Body of pancreas (tissue), 4 donors: ENCODE measurements at regions not wholly inside any gene's neighbourhood (a gene's known extent, or its start where the extent isn't known, plus 50 kb on each side); places are given as distances from the start of the nearest gene placed in this dataset.

Experiments used
- ATAC-seq: fragments of 150-250 bp; one replicate; pipeline ENCODE4 v1.9.1; 2016
- DNase-seq, 4 donors: peaks; one replicate each; pipeline ENCODE4 v3.0.0-alpha.2; 2019
- H3K27ac ChIP-seq, 4 donors: fragments of 200-600 bp; sonication (generic); 1 replicate in 3 of 4; 2 replicates in 1 of 4; pipeline versions ENCODE4 v1.5.1 to v1.6.1; 2016 to 2019; ENCODE audit warnings: mild to moderate bottlenecking in 1 of 4, mixed read lengths in 1 of 4, moderate library complexity in 1 of 4
- H3K27me3 ChIP-seq, 2 donors: fragments of 200-600 bp; sonication (generic); one replicate each; pipeline ENCODE4 v1.6.0; 2016; ENCODE audit warnings: mild to moderate bottlenecking in 1 of 2
- H3K36me3 ChIP-seq, 2 donors: fragments of 200-600 bp; sonication (generic); replicated peaks in 1 of 2; 2 replicates each; pipeline ENCODE4 v1.5.1; 2016; ENCODE audit warnings: low read depth in 2 of 2; ENCODE audit not compliant: insufficient read depth in 1 of 2
- H3K4me1 ChIP-seq: fragments of 200-600 bp; sonication (generic); one replicate; pipeline ENCODE4 v1.6.0; 2016
- H3K4me3 ChIP-seq, 2 donors: fragments of 200-600 bp; sonication (generic); 1 replicate in 1 of 2; 2 replicates in 1 of 2; pipeline ENCODE4 v1.5.1; 2016 to 2019
- H3K9me3 ChIP-seq, 3 donors: fragments of 200-600 bp; sonication (generic); 1 replicate in 2 of 3; 2 replicates in 1 of 3; pipeline ENCODE4 v1.5.1; 2016
- POLR2A ChIP-seq, 3 donors: fragments of 450-650 bp; IDR thresholded peaks; one replicate each; pipeline ENCODE4 v1.6.1; 2016; ENCODE audit warnings: antibody characterized with exemption in 3 of 3, mild to moderate bottlenecking in 2 of 3
- whole genome bisulfite sequencing, 2 donors: methylation state at CpG; one replicate each; pipeline ENCODE4 v1.1.5; 2017; 5-methylcytosine and 5-hydroxymethylcytosine counted together
- intact Hi-C: fragments of 100-400 bp; cut with DNase I; formaldehyde crosslinking; loops from one replicate; pipeline ENCODE4 v1.15.1; 2023
- TF ChIP-seq, protein P1 (sequence below), 7 experiments: fragments of 450-650 bp in 4 of 7; fragments of 200-600 bp in 3 of 7; sonication (generic) in 3 of 7; IDR thresholded peaks; one replicate each; pipeline ENCODE4 v1.5.1; 2016 to 2019; ENCODE audit warnings: antibody characterized with exemption in 7 of 7

DNA sequence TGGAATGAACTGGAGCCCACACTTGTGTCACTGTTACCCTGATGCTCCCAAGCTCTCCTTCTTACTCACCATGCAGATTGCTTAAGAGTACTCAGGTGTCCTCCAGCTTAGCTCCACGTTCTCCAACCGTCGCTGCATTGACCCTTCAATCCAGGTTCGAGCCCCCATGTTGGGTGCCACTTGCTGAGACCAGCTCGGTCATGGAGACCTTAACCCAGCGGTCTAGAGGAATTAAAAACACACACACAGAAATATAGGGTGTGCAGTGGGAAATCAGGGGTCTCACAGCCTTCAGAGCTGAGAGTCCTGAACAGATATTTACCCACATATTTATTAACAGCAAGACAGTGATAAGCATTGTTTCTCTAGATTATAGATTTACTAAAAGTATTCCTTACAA lies 229.1 kb upstream of the APCDD1 start:
- H3K36me3 ChIP-seq, result no peaks in the 10 kb centered on the region
- TF ChIP-seq, protein P1, sequence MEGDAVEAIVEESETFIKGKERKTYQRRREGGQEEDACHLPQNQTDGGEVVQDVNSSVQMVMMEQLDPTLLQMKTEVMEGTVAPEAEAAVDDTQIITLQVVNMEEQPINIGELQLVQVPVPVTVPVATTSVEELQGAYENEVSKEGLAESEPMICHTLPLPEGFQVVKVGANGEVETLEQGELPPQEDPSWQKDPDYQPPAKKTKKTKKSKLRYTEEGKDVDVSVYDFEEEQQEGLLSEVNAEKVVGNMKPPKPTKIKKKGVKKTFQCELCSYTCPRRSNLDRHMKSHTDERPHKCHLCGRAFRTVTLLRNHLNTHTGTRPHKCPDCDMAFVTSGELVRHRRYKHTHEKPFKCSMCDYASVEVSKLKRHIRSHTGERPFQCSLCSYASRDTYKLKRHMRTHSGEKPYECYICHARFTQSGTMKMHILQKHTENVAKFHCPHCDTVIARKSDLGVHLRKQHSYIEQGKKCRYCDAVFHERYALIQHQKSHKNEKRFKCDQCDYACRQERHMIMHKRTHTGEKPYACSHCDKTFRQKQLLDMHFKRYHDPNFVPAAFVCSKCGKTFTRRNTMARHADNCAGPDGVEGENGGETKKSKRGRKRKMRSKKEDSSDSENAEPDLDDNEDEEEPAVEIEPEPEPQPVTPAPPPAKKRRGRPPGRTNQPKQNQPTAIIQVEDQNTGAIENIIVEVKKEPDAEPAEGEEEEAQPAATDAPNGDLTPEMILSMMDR (IDR thresholded peaks at IDR 0.05), result no peak
- no peak for TF ChIP-seq POLR2A (IDR thresholded peaks at IDR 0.05)
- intact Hi-C loops, result no loop called here
- DNase-seq (no peak), ATAC-seq (no peak)
- no peak overlapping the region for H3K4me3 ChIP-seq
- no peaks in the 10 kb centered on the region for H3K27me3 ChIP-seq
- H3K9me3 ChIP-seq, result no peaks in the 10 kb centered on the region
- 94% methylated on average over 6 of the region's 6 CpGs for WGBS, 2 donors
- no peak overlapping the region for H3K27ac ChIP-seq
- no peaks in the 10 kb centered on the region for H3K4me1 ChIP-seq

DNA sequence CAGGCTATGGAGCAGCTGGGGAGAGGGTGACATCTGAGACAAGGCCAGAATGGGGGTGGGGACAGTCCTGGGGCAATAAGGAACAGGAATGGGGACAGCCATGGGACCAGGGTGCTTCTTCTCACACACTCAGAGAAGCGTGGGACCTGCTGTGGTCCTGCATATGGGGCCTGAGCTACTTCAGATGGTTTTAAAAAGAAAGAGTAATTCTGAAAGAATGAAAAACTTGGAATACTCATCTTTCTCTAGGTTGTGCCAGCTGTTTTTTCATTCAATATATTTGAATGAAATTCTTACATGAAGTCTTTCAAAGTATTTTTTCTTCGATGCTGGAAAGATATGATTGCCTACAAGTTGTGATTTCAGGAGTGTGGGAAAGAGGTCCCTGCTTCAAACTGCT lies 227.5 kb upstream of the APCDD1 start:
- intact Hi-C loops, result no loop called here
- 86 to 93% methylated on average over 2 of the region's 2 CpGs for WGBS, 2 donors

DNA sequence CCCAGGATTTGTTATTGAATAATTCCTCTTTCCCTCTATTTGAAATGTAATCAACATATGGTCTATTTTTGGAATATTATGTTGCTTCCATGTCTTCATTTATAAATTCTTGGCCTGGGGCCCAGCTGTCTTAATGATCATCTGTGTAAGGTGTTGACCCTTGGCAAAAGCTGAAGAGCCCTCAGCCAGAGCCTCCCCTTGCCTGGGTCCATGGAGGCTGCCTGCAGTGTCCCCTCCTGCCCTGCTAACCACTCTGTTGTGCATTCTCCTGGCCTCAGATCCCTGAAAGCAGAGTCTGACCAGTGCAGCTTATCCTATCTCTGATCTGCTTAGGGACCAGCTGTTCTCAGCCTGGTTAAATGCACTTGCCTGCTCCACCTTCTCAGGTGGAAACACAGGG lies 226.1 kb upstream of the APCDD1 start:
- intact Hi-C loops, result no loop called here
- Histone ChIP-seq H3K27ac (no peak overlapping the region), H3K36me3 (no peaks in the 10 kb centered on the region), H3K9me3 (no peaks in the 10 kb centered on the region), H3K27me3 (no peaks in the 10 kb centered on the region), H3K4me1 (no peaks in the 10 kb centered on the region), H3K4me3 (no peak overlapping the region)
- DNase-seq, result no peak
- TF ChIP-seq, protein P1 (IDR thresholded peaks at IDR 0.05), result no peak
- no peak for TF ChIP-seq POLR2A (IDR thresholded peaks at IDR 0.05)
- ATAC-seq, result no peak

More for the DNA sequence above, 227.5 kb upstream of the APCDD1 start:
- TF ChIP-seq POLR2A (IDR thresholded peaks at IDR 0.05), result no peak
- TF ChIP-seq, protein P1 (IDR thresholded peaks at IDR 0.05), result no peak
- Histone ChIP-seq H3K36me3 (no peaks in the 10 kb centered on the region), H3K4me3 (no peak overlapping the region), H3K27ac (no peak overlapping the region), H3K27me3 (no peaks in the 10 kb centered on the region), H3K4me1 (no peaks in the 10 kb centered on the region), H3K9me3 (no peaks in the 10 kb centered on the region)
- ATAC-seq (no peak), DNase-seq (no peak)

DNA sequence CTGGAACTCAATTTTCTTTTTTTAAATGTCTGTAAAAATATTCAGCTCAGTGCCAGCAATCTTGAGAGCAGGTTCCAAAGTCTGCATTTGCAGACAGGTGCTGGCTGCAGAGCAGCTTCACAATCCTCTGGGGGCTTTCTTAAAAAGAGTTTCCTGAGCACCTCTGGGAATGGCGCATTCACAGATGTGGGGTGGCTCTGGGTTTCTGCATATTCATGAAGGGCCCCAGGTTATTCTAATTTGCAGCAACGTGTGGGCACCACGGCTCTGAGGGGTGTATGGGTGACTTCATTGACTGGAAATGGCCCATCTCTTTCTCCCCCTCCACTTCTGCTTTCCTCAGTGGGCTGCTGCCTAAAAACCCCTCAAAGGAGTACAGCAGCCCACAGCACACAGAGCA lies 225.0 kb upstream of the APCDD1 start:
- Histone ChIP-seq H3K27ac (no peak overlapping the region), H3K4me3 (no peak overlapping the region), H3K27me3 (no peaks in the 10 kb centered on the region), H3K4me1 (no peaks in the 10 kb centered on the region), H3K9me3 (no peaks in the 10 kb centered on the region), H3K36me3 (no peaks in the 10 kb centered on the region)
- WGBS, 2 donors, result 81 to 88% methylated on average over 3 of the region's 3 CpGs
- DNase-seq (no peak), ATAC-seq (no peak)
- TF ChIP-seq POLR2A (IDR thresholded peaks at IDR 0.05), result no peak
- TF ChIP-seq, protein P1 (IDR thresholded peaks at IDR 0.05), result no peak
- intact Hi-C loops, result no loop called here

DNA sequence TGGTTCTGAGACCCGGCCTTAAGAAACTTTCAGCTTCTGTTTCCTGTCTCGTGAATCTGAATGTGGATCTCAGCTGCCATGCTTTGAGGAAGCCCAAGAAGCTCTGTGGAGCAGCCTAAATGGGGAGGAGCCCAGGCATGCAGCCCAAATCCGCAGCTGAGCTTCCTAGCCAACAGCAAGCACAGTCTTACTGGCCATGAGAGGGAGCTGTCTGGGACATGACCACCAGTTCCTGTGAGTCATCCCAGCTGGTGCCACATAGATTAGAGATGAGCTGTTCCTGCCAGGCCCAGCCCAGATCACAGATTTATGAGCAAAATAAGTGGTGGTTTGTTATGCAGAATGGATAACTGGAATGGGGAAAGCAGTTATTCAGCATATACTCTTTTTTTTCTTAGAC lies 224.4 kb upstream of the APCDD1 start:
- no peaks in the 10 kb centered on the region for H3K36me3 ChIP-seq
- H3K27me3 ChIP-seq, result no peaks in the 10 kb centered on the region
- no peak overlapping the region for H3K27ac ChIP-seq
- WGBS, 2 donors, result 94% methylated on average over 3 of the region's 3 CpGs
- peaks cover 2% of the 10 kb centered on the region for H3K4me1 ChIP-seq
- intact Hi-C loops, result no loop called here
- H3K4me3 ChIP-seq, result no peak overlapping the region
- DNase-seq (no peak), ATAC-seq (no peak)
- no peaks in the 10 kb centered on the region for H3K9me3 ChIP-seq
- no peak for TF ChIP-seq POLR2A (IDR thresholded peaks at IDR 0.05)
- TF ChIP-seq, protein P1 (IDR thresholded peaks at IDR 0.05), result no peak
